AG09319 (cell line): ENCODE measurements at regions not wholly inside any gene's neighbourhood (a gene's known extent, or its start where the extent isn't known, plus 50 kb on each side); places are given as distances from the start of the nearest gene placed in this dataset.
A peak's percentile ranks its signal among the peaks of the same experiment; 100 is the strongest.

ENCODE experiments used
- DNase-seq: peaks from one replicate; pipeline ENCODE4 v3.0.0-alpha.2; 2010; ENCODE audit warnings: low read depth; ENCODE audit errors: extremely low read depth
- TF ChIP-seq, protein P1 (sequence below): IDR thresholded peaks from 2 replicates; pipeline ENCODE4 v1.5.1; 2011; ENCODE audit warnings: low read depth, mild to moderate bottlenecking, inconsistent platforms, low read length, moderate library complexity

DNA sequence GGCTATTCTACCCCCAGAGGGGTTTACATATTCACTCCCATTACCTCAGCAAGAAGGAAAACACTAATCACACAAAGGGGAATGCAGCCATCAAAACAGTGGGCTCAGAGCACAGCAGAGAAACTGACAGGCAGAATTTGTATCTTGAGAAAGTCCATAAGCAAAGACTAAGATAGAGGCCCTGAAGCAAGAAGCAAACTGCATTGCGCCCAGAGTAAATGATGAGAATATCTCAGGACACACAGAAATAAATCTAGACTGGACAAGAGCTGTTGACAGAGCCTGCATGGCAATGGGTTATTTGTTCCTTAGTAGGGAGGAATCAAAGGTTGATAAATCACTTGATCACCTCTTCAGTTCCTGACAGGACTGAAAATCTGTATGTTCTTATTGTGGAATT lies 440.7 kb upstream of the CELF2 start:
- TF ChIP-seq, protein P1, sequence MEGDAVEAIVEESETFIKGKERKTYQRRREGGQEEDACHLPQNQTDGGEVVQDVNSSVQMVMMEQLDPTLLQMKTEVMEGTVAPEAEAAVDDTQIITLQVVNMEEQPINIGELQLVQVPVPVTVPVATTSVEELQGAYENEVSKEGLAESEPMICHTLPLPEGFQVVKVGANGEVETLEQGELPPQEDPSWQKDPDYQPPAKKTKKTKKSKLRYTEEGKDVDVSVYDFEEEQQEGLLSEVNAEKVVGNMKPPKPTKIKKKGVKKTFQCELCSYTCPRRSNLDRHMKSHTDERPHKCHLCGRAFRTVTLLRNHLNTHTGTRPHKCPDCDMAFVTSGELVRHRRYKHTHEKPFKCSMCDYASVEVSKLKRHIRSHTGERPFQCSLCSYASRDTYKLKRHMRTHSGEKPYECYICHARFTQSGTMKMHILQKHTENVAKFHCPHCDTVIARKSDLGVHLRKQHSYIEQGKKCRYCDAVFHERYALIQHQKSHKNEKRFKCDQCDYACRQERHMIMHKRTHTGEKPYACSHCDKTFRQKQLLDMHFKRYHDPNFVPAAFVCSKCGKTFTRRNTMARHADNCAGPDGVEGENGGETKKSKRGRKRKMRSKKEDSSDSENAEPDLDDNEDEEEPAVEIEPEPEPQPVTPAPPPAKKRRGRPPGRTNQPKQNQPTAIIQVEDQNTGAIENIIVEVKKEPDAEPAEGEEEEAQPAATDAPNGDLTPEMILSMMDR = no peak
- DNase-seq = no peak

DNA sequence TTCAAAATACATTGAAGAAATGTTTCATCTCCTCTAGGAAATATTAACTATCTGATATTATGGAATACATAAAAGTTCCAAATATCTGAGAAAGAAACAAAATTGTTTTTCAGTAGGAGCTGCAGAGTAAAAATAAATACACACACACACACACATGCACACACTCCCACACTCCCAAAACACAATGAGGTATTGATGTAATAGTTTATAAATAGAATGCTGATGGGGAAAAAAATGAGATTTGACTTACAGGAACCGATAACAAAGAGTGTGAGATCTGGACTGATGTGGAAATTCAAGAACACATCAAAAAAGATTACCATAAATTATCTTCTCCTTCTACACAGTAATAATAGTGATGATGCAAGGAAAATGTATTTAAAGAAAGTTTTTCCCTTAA lies 438.0 kb upstream of the CELF2 start:
- TF ChIP-seq, protein P1 = no peak
- DNase-seq = no peak

DNA sequence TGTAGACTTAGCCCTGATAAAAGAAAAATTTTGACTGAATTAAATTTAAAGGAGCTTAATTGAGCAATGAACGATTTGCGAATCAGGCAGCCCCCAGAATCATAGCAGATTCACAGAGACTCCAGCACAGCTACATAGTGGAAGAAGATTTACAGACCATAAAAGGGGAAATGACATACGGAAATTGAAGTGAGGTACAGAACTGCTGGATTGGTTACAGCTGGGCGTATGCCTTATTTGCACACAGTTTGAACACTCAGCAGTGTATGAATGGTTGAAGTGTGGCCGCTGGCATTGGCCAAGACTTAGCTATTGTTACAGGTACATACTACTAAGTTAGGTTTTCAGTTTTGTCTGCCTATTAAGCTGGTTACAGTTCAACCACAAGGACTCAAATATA lies 433.5 kb upstream of the CELF2 start:
- TF ChIP-seq, protein P1 = no peak

DNA sequence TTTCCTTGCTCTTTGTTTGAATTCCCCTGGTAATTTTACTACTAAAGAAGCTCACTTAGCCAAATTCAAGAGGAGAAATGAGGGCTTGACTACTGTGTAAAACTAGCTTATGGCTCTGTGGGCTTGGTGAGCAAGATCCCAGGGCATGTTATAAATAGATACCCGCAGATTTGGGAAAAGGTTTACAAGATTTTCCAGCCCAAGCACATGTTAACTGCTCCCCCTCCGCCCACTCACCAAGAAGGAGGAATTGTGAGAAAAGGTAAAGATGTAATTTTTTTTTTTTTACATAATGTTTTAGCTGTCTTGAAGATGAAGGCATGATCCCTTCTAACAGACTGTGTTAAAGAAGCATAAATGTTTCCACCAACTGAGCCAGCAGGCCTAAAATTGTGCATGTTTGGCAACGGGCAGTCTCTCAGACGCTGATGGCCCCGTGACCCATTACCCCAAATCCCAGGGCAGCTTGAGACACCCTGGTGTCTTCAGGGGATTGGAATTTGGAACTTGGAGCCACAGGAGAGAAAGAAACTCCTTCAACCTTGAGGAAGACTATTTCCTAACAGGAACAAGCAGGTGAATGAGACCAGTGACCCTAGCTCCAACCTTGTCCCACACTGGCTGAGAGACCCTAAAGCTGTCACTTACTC lies 429.8 kb upstream of the CELF2 start:
- no peak for DNase-seq
- TF ChIP-seq, protein P1 = no peak

More for the DNA sequence above, 433.5 kb upstream of the CELF2 start:
- DNase-seq = no peak

DNA sequence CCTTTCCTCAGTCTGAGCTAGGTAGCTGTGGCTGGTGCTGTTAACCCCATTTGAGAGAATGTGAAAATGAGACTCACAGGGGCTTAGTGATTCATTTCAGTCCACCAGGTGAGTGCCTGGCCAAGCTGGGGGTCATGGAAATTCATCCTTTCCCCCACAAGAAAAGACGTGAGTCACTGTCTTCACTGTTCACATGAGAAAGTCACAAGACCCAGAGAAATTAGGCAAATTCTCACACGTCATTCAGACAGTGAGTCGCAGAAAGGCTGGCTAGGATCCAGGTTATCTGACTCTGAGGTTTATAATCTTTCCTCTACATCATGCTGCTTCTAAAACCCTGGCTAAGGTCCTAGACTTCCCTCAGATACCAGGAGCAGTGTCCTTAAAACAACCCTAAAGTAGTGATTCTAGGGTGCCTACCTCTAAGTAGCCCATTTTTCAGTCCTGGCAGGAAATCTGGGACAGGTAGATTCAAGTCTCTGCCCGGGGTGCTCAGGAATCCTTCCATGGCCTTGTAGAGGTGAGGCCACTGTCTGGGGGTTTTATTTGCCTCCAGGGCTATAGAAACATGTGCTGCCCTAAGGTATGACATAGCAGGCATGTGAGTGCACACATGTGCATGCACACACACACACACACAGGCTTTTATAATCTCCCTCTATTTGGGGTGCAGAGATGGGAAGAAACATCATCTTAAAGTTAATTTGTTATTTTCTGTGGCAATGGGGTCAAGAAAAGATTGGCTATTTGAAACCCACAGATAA lies 427.9 kb upstream of the CELF2 start:
- peak; percentile 41 for DNase-seq
- TF ChIP-seq, protein P1 = no peak

DNA sequence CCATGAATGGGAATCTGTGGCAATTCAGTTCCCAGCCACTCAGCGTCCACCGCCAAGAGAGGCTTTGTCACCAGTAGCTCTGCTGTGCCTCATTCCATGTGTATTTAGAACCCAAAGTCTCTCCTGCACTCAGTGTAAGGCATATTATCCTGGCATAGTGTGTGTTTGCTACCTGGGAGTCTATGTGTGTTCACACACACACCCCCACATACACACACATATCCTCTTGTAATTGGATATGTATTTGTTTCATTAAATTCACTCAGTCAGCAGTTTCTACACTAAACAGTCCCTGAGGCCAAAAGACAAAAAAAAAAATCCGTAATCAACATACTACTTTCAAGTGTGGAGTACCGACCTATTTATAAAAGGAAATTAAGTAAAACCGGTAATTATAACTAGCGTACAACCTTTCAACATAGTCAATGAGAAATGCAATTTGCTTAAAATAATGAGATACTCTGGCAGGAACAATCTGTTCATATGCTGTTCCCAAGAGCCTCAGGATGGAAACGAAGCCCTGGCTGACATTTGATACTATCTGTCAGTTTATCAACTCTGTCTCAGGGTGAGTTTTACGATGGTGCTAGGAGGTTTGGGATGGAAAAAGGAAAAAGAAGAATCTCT lies 425.8 kb upstream of the CELF2 start:
- DNase-seq = no peak
- TF ChIP-seq, protein P1 = no peak

DNA sequence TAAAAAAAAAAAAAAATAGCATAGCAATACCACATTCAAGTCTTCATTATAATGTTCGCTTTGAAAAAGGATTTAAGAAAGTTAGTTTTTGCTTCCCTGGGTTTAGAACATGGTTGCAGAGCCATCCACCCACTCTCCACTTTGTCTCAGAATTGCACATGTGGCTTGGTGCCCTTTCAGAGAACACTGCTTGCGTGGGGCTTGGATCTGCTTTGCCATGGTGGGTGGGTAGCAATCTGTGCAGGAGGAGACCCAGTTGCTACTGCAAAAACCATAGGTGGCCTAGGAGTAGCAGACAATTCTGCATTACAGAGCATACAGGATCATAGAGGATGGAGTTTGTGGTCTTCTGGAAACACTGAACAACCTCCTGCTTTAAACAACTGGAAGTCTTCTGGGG lies 421.4 kb upstream of the CELF2 start:
- DNase-seq = no peak
- TF ChIP-seq, protein P1 = no peak
